ENCODE measurements at regions not wholly inside any gene's neighbourhood (a gene's known extent, or its start where the extent isn't known, plus 50 kb on each side); places are given as distances from the start of the nearest gene placed in this dataset.

DNA sequence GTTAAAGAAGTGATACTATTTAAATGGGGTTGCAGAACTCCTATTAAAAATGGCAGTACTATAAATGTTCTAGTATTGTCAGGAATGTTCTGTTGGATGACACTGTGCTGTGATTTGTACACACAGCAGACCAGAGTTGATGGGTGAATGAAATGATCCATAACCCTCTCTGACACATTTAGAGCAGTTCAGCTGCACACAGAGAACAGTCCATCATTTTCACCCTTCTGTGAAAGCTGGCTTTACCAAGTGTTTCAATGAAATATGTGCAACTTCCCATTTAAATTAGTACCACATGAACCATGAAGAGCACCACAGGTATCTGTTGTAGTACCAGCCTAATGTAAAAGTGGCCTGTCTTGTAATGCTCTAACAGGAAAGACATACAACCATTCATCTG, 981.4 kb downstream of the TMEM182 start:
- Histone ChIP-seq H3K4me1 (no peaks in the 10 kb centered on the region), H3K4me3 (no peak overlapping the region), H3K27me3 (no peaks in the 10 kb centered on the region), H3K9me3 (no peaks in the 10 kb centered on the region), H3K27ac (no peak overlapping the region), H3K36me3 (no peaks in the 10 kb centered on the region)
- no peak for DNase-seq (ENCODE audit: low spot score in 2 of 2)
- no peak for TF ChIP-seq EP300 (IDR thresholded peaks at IDR 0.05)
- TF ChIP-seq POLR2A (IDR thresholded peaks at IDR 0.05): no peak
- TF ChIP-seq, protein P1, sequence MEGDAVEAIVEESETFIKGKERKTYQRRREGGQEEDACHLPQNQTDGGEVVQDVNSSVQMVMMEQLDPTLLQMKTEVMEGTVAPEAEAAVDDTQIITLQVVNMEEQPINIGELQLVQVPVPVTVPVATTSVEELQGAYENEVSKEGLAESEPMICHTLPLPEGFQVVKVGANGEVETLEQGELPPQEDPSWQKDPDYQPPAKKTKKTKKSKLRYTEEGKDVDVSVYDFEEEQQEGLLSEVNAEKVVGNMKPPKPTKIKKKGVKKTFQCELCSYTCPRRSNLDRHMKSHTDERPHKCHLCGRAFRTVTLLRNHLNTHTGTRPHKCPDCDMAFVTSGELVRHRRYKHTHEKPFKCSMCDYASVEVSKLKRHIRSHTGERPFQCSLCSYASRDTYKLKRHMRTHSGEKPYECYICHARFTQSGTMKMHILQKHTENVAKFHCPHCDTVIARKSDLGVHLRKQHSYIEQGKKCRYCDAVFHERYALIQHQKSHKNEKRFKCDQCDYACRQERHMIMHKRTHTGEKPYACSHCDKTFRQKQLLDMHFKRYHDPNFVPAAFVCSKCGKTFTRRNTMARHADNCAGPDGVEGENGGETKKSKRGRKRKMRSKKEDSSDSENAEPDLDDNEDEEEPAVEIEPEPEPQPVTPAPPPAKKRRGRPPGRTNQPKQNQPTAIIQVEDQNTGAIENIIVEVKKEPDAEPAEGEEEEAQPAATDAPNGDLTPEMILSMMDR (IDR thresholded peaks at IDR 0.05): no peak

DNA sequence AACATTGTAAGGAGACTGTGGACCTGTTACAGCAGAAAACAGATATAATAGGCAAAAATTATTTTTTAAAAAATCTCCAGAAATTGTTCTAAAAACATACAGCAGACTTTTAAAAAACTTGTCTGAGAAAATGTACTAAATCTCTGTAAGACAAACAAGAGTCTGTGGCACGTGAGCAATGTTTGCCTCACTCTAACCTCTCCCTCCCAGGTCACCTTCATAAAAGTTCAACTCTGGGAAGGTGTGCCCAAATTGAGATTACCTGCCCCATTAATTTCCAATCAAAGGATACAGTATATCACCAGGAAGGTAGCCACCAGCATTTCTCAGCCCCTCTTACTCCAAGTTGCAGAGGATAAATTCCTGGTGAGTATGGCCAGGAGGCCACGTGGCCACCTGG, 992.7 kb downstream of the TMEM182 start:
- H3K27ac ChIP-seq: no peak overlapping the region
- no peak for DNase-seq (ENCODE audit: low spot score in 2 of 2)
- H3K27me3 ChIP-seq: no peaks in the 10 kb centered on the region
- TF ChIP-seq, protein P1 (IDR thresholded peaks at IDR 0.05): no peak
- TF ChIP-seq POLR2A (IDR thresholded peaks at IDR 0.05): no peak
- TF ChIP-seq EP300 (IDR thresholded peaks at IDR 0.05): no peak
- H3K36me3 ChIP-seq: no peaks in the 10 kb centered on the region
- H3K4me3 ChIP-seq: no peak overlapping the region
- WGBS, 2 donors: 72 to 76% methylated on average over 2 of the region's 2 CpGs
- H3K4me1 ChIP-seq: no peaks in the 10 kb centered on the region
- no peaks in the 10 kb centered on the region for H3K9me3 ChIP-seq

DNA sequence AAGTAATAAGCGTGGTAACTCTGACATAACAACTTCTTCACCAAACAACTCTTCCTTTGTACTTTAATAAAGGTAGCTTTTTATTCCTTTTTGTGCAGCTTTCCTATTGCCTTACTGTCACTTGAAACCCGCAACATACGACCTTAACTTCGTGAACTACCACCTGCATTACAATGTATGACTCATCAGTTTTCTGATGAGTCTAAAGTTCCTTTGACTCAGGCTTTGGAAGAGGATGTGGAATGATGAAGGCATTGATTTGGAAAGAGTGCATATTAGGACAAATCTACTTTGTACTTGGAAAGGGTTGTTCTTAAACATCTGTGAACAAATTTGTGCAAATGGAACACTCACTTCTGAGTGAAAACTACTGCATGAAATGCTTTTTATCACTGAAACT, 1012.1 kb downstream of the TMEM182 start:
- no peaks in the 10 kb centered on the region for H3K27me3 ChIP-seq
- 68 to 71% methylated on average over 4 of the region's 4 CpGs for WGBS, 2 donors
- no peak overlapping the region for H3K27ac ChIP-seq
- H3K9me3 ChIP-seq: peaks cover 0 to 3% (median 0%) of the 10 kb centered on the region in 4 donors
- TF ChIP-seq, protein P1 (IDR thresholded peaks at IDR 0.05): no peak
- no peak for TF ChIP-seq POLR2A (IDR thresholded peaks at IDR 0.05)
- TF ChIP-seq EP300 (IDR thresholded peaks at IDR 0.05): no peak
- no peak overlapping the region for H3K4me3 ChIP-seq
- DNase-seq (ENCODE audit: low spot score in 2 of 2): no peak
- H3K36me3 ChIP-seq: no peaks in the 10 kb centered on the region
- H3K4me1 ChIP-seq: no peaks in the 10 kb centered on the region

DNA sequence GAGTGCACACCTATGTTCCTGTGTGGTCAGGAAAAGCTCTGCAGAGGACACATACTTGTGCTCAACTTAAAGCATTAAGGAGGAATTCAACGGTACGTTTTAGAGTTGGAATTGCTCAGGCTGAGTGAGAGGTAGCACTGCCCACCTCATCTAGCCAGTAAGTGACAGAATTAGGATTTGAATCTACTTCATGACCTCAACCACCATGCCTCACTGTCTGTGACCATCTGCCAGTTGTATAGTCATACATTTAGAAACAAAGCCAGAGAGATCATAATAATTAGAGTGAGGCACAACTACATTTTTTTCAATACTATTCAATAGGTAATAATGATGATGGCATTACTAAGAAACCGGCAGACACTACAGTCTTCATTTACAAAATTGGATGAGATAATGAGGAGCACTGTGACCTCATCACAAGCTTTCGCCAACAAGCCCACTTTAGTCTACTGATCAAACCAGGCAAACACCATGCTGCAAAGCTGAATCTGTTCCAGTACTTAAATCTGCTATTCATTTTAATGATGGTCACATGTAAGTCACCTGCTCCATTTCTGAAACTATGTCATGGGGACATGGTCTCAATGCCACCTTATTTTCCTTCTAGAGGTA, 1018.4 kb downstream of the TMEM182 start:
- 73 to 83% methylated on average over 4 of the region's 4 CpGs for WGBS, 2 donors
- Histone ChIP-seq H3K4me1 (no peaks in the 10 kb centered on the region), H3K27ac (no peak overlapping the region), H3K9me3 (peaks cover 0 to 3% (median 0%) of the 10 kb centered on the region in 4 donors), H3K27me3 (no peaks in the 10 kb centered on the region), H3K36me3 (no peaks in the 10 kb centered on the region), H3K4me3 (no peak overlapping the region)
- TF ChIP-seq, protein P1 (IDR thresholded peaks at IDR 0.05): no peak
- TF ChIP-seq POLR2A (IDR thresholded peaks at IDR 0.05): no peak
- no peak for TF ChIP-seq EP300 (IDR thresholded peaks at IDR 0.05)
- DNase-seq (ENCODE audit: low spot score in 2 of 2): no peak

DNA sequence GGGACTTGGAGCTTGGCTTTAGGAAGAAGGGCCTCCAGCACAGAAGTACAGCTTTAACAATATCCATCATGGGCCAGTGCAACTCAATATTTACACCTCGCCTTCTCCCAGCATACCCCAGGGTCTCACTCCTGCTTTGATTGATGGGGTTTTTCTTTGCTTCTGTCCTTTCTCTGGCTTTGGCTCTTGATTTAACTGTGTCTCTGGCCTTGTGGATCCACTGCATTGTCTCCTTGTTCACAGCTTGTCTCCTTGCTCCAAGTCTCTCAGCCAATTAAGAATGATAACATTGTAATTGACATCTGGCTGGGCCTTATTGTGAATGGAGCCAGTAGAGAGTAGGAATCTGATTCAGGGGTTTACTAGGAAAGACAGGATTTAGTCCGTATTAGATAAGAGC, 1019.5 kb downstream of the TMEM182 start:
- H3K9me3 ChIP-seq: peaks cover 0 to 3% (median 0%) of the 10 kb centered on the region in 4 donors
- no peak for TF ChIP-seq POLR2A (IDR thresholded peaks at IDR 0.05)
- TF ChIP-seq EP300 (IDR thresholded peaks at IDR 0.05): no peak
- TF ChIP-seq, protein P1 (IDR thresholded peaks at IDR 0.05): no peak
- WGBS, 2 donors: 83 to 85% methylated on average over 2 of the region's 2 CpGs
- H3K27ac ChIP-seq: no peak overlapping the region
- no peaks in the 10 kb centered on the region for H3K36me3 ChIP-seq
- no peak for DNase-seq (ENCODE audit: low spot score in 2 of 2)
- no peaks in the 10 kb centered on the region for H3K4me1 ChIP-seq
- H3K4me3 ChIP-seq: no peak overlapping the region
- H3K27me3 ChIP-seq: no peaks in the 10 kb centered on the region
